ENCODE measurements at regions not wholly inside any gene's neighbourhood (a gene's known extent, or its start where the extent isn't known, plus 50 kb on each side); places are given as distances from the start of the nearest gene placed in this dataset.
A peak's percentile ranks its signal among the peaks of the same experiment; 100 is the strongest.

DNA sequence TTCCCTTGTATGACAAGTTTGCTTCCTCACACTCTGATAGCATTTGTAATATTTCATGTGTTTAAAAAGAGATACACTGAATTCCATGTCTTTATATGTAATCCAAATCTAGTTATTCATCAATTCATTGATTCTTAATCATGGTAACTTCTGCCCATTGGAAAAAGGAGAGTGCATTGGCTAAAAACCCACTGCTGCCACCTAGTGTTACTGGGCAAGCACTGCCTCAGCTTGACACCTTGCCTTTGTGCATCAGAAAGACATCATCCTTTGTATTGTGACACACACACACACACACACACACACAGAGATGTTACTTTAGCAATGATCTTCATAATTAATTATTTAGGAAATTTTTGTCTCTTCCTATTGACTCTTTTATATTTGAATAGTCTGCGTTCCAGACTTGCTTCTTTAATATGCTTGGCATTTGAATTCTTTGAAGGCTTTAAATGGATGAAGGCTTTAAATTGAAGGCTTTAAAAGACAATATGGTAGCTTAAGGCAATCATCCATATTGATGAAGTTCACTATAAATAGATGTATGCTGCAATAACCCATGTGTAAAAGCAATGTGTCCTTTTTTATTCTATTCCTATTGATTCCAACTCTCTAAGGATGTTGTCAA, 414.2 kb upstream of the CHST9 start:
- WGBS, 2 donors: 89 to 90% methylated on average over 1 of the region's 1 CpG
- Histone ChIP-seq H3K27ac (ENCODE audit: low read depth in 1 of 2, low read length in 1 of 2) (no peak overlapping the region), H3K4me1 (ENCODE audit: control insufficient read depth in 5 of 5, insufficient read depth in 5 of 5, low read length in 5 of 5) (no peaks in the 10 kb centered on the region), H3K9me3 (ENCODE audit: control insufficient read depth in 4 of 4, insufficient read depth in 3 of 4, low read length in 3 of 4) (peaks cover 0 to 3% (median 0%) of the 10 kb centered on the region in 4 donors), H3K4me3 (no peak overlapping the region), H3K9ac (ENCODE audit: insufficient read depth in 1 of 2, low read length in 2 of 2) (no peak overlapping the region), H3K27me3 (ENCODE audit: control insufficient read depth in 3 of 3, insufficient read depth in 3 of 3, low read length in 2 of 3) (no peaks in the 10 kb centered on the region), H3K36me3 (ENCODE audit: control insufficient read depth in 4 of 4, insufficient read depth in 4 of 4, low read length in 4 of 4) (no peaks in the 10 kb centered on the region)
- no peak for ATAC-seq (ENCODE audit: insufficient read depth, low FRiP score)
- peak; percentile 36 to 46 (median 39) for DNase-seq
- TF ChIP-seq, protein P1, sequence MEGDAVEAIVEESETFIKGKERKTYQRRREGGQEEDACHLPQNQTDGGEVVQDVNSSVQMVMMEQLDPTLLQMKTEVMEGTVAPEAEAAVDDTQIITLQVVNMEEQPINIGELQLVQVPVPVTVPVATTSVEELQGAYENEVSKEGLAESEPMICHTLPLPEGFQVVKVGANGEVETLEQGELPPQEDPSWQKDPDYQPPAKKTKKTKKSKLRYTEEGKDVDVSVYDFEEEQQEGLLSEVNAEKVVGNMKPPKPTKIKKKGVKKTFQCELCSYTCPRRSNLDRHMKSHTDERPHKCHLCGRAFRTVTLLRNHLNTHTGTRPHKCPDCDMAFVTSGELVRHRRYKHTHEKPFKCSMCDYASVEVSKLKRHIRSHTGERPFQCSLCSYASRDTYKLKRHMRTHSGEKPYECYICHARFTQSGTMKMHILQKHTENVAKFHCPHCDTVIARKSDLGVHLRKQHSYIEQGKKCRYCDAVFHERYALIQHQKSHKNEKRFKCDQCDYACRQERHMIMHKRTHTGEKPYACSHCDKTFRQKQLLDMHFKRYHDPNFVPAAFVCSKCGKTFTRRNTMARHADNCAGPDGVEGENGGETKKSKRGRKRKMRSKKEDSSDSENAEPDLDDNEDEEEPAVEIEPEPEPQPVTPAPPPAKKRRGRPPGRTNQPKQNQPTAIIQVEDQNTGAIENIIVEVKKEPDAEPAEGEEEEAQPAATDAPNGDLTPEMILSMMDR (IDR thresholded peaks at IDR 0.05; ENCODE audit: control extremely low read depth, extremely low read depth): peak; percentile 33

DNA sequence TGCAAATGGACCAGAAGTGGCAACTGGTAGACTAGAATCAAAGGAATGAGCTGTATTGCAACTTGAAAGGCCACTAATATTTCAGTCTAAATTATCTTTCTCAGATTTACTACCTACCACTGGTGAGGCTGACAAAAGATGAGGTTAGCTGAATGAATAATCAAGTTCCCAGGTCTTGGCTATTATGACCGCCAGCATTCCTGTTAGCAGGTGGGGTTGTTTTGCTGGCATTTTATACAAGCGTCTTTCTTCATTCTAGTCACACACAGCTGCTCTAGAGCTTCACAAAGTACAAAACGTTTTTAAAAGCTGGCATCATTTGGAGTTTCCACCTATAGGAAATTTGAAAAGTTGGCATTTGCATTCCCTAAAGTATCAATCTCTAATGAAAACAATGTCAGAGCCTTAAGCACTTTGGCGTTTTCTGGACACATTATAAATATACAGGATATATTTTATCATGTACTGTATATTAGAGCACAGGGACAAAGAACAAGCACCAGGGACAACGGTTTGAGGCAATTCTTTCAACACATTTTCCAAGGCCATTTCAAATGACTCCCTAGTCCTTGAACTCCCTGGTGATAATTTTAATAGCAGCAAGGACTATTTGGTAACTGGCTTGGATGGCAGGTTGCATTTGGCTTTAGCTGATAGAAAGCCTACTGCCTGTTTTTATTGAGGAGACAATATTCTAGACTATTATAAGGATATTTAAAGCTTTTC, 410.2 kb upstream of the CHST9 start:
- WGBS, 2 donors: 64 to 67% methylated on average over 5 of the region's 5 CpGs
- Histone ChIP-seq H3K9ac (ENCODE audit: insufficient read depth in 1 of 2, low read length in 2 of 2) (no peak overlapping the region), H3K36me3 (ENCODE audit: control insufficient read depth in 4 of 4, insufficient read depth in 4 of 4, low read length in 4 of 4) (no peaks in the 10 kb centered on the region), H3K27ac (ENCODE audit: low read depth in 1 of 2, low read length in 1 of 2) (no peak overlapping the region), H3K4me3 (no peak overlapping the region), H3K4me1 (ENCODE audit: control insufficient read depth in 5 of 5, insufficient read depth in 5 of 5, low read length in 5 of 5) (no peaks in the 10 kb centered on the region), H3K9me3 (ENCODE audit: control insufficient read depth in 4 of 4, insufficient read depth in 3 of 4, low read length in 3 of 4) (no peaks in the 10 kb centered on the region), H3K27me3 (ENCODE audit: control insufficient read depth in 3 of 3, insufficient read depth in 3 of 3, low read length in 2 of 3) (no peaks in the 10 kb centered on the region)
- no peak for DNase-seq
- no peak for ATAC-seq (ENCODE audit: insufficient read depth, low FRiP score)
- TF ChIP-seq, protein P1 (IDR thresholded peaks at IDR 0.05; ENCODE audit: control extremely low read depth, extremely low read depth): no peak

DNA sequence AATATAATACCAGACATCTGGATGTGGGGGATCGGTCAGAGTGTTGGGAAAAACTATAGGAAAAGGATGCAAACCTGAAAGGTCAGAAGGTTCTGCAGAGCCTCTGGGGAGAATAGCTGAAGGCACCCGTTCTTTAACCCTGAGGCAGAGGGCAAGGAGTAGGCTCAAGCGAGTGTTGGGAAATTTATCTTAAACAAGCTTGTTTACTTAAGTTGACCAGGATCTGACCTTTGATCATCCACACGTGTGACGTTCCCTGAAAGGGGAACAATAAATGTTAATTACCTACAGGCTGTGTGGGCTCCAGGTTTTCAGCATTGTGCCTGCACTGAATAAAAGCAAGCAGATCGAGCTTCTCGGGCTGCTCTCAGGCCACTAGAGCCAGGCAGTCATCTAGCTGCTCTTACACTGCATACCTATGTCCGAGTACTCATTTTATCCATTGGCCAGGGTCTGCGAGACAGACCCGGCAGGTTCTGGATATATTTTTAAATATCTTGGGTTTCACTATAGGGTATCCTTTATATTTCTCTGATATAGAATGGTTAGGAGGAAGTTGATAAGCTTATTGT, 400.6 kb upstream of the CHST9 start:
- TF ChIP-seq, protein P1 (IDR thresholded peaks at IDR 0.05; ENCODE audit: control extremely low read depth, extremely low read depth): no peak
- Histone ChIP-seq H3K27me3 (ENCODE audit: control insufficient read depth in 3 of 3, insufficient read depth in 3 of 3, low read length in 2 of 3) (no peaks in the 10 kb centered on the region), H3K9me3 (ENCODE audit: control insufficient read depth in 4 of 4, insufficient read depth in 3 of 4, low read length in 3 of 4) (peaks cover 0 to 3% (median 1%) of the 10 kb centered on the region in 4 donors), H3K4me3 (no peak overlapping the region), H3K36me3 (ENCODE audit: control insufficient read depth in 4 of 4, insufficient read depth in 4 of 4, low read length in 4 of 4) (no peaks in the 10 kb centered on the region), H3K27ac (ENCODE audit: low read depth in 1 of 2, low read length in 1 of 2) (no peak overlapping the region), H3K9ac (ENCODE audit: insufficient read depth in 1 of 2, low read length in 2 of 2) (no peak overlapping the region), H3K4me1 (ENCODE audit: control insufficient read depth in 5 of 5, insufficient read depth in 5 of 5, low read length in 5 of 5) (peaks cover 0 to 1% (median 0%) of the 10 kb centered on the region in 5 donors)
- WGBS, 2 donors: 48 to 59% methylated on average over 10 of the region's 10 CpGs
- no peak for DNase-seq
- no peak for ATAC-seq (ENCODE audit: insufficient read depth, low FRiP score)

Data from lung (tissue), 11 donors.